ENCODE measurements at regions not wholly inside any gene's neighbourhood (a gene's known extent, or its start where the extent isn't known, plus 50 kb on each side); places are given as distances from the start of the nearest gene placed in this dataset.
"Not testable (repeated sequence)": the region's sequence is repeated elsewhere in the genome, so short reads cannot be mapped to it uniquely, and the experiment has no call there.

GRCh38 chr5:157963761-157964160 lies 104.8 kb upstream of the CLINT1 start:
- ChIA-PET POLR2A (no interaction called here), CTCF (interaction anchor here (1.3 kb wide), 1 partner anchor 15 kb away, joined by 8 read pairs; no protein-coding TSS in a partner anchor)
- H3K4me3 ChIP-seq (ENCODE audit: low read depth, low read length), result no peak overlapping the region
- no peak for DNase-seq (ENCODE audit: low read depth, low spot score)
- no peak for TF ChIP-seq CTCF (IDR thresholded peaks at IDR 0.05; ENCODE audit: insufficient read depth, low read length, missing control alignments)

- no peak for DNase-seq (ENCODE audit: low read depth, low spot score)
- no peak for TF ChIP-seq CTCF (IDR thresholded peaks at IDR 0.05; ENCODE audit: insufficient read depth, low read length, missing control alignments)
- H3K4me3 ChIP-seq (ENCODE audit: low read depth, low read length), result no peak overlapping the region
- ChIA-PET POLR2A (no interaction called here), CTCF (interaction anchor here (1.3 kb wide), 1 partner anchor 14 kb away, joined by 8 read pairs; no protein-coding TSS in a partner anchor)
These were observed 104.3 kb upstream of the CLINT1 start for GRCh38 chr5:157963244-157963643.

- POLR2A ChIA-PET; DNase-seq (ENCODE audit: low read depth, low spot score); H3K4me3 ChIP-seq (ENCODE audit: low read depth, low read length): not testable (repeated sequence)
- CTCF ChIA-PET, result interaction anchor here (0.9 to 2.4 kb wide), 2 partner anchors 14 to 201 kb away, joined by 3 to 15 read pairs; no protein-coding TSS in a partner anchor
These were observed 103.7 kb upstream of the CLINT1 start for GRCh38 chr5:157962686-157963085.

- H3K4me3 ChIP-seq (ENCODE audit: low read depth, low read length), result no peak overlapping the region
- no peak for DNase-seq (ENCODE audit: low read depth, low spot score)
- CTCF ChIA-PET, result interaction anchor here (0.9 to 2.4 kb wide), 3 partner anchors 13 to 200 kb away, joined by 3 to 15 read pairs (median 6); no protein-coding TSS in a partner anchor
- POLR2A ChIA-PET, result no interaction called here
- TF ChIP-seq CTCF (IDR thresholded peaks at IDR 0.05; ENCODE audit: insufficient read depth, low read length, missing control alignments), result no peak
These were observed 103.1 kb upstream of the CLINT1 start for GRCh38 chr5:157961896-157962590.

- POLR2A ChIA-PET, result no interaction called here
- no peak for DNase-seq (ENCODE audit: low read depth, low spot score)
- H3K4me3 ChIP-seq (ENCODE audit: low read depth, low read length), result no peak overlapping the region
- no peak for TF ChIP-seq CTCF (IDR thresholded peaks at IDR 0.05; ENCODE audit: insufficient read depth, low read length, missing control alignments)
- CTCF ChIA-PET, result interaction anchor here (1.6 to 2.4 kb wide), 2 partner anchors 12 to 33 kb away, joined by 6 to 15 read pairs; no protein-coding TSS in a partner anchor
These were observed 102.2 kb upstream of the CLINT1 start for GRCh38 chr5:157961176-157961575.

- H3K4me3 ChIP-seq (ENCODE audit: low read depth, low read length), result no peak overlapping the region
- ChIA-PET CTCF (interaction anchor here (1.4 to 1.5 kb wide), 2 partner anchors 10 to 31 kb away, joined by 3 to 10 read pairs; no protein-coding TSS in a partner anchor), POLR2A (no interaction called here)
- TF ChIP-seq CTCF (IDR thresholded peaks at IDR 0.05; ENCODE audit: insufficient read depth, low read length, missing control alignments), result no peak
- DNase-seq (ENCODE audit: low read depth, low spot score), result no peak
These were observed 100.4 kb upstream of the CLINT1 start for GRCh38 chr5:157959370-157959769.
